ENCODE measurements at regions not wholly inside any gene's neighbourhood (a gene's known extent, or its start where the extent isn't known, plus 50 kb on each side); places are given as distances from the start of the nearest gene placed in this dataset.

DNA sequence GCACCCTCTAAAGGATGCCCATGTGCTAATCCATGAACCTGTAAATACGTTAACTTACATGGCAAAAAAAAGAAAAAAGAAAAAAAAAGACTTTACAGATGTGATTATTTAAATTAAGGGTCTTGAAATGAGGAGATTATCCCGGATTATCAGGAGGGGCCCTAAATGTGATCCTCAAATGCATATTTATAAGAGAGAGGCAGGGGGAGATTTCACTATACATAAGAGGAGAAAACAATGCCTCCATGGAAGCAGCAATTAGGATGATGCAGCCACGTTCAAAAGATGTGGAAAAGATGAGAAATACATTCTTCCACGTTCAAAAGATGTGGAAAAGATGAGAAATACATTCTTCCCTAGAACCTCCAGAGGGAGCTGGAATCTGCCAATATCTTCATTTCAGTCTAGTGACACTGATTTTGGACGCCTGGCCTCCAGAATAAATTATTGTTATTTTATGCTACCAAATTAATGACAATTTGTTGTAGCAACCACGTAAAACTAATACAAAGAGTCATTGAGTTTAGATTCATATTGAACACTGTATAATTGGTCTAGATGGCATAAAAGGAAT is 328.4 kb upstream of the GNAI1 start:
- Histone ChIP-seq H3K36me3 (ENCODE audit: control insufficient read depth in 5 of 5, insufficient read depth in 5 of 5, low read length in 5 of 5) (no peaks in the 10 kb centered on the region), H3K4me3 (ENCODE audit: low read depth in 1 of 5, low read length in 5 of 5) (no peak overlapping the region), H3K9me3 (ENCODE audit: control insufficient read depth in 5 of 5, low read length in 5 of 5) (no peaks in the 10 kb centered on the region), H3K4me1 (ENCODE audit: control insufficient read depth in 5 of 5, insufficient read depth in 5 of 5, low read length in 5 of 5) (peaks cover 0 to 2% (median 0%) of the 10 kb centered on the region in 5 donors), H3K9ac (ENCODE audit: low read length in 5 of 5) (no peak overlapping the region), H3K27ac (ENCODE audit: low read depth, low read length) (no peak overlapping the region), H3K27me3 (ENCODE audit: control insufficient read depth in 5 of 5, insufficient read depth in 4 of 5, low read length in 5 of 5) (no peaks in the 10 kb centered on the region)

DNA sequence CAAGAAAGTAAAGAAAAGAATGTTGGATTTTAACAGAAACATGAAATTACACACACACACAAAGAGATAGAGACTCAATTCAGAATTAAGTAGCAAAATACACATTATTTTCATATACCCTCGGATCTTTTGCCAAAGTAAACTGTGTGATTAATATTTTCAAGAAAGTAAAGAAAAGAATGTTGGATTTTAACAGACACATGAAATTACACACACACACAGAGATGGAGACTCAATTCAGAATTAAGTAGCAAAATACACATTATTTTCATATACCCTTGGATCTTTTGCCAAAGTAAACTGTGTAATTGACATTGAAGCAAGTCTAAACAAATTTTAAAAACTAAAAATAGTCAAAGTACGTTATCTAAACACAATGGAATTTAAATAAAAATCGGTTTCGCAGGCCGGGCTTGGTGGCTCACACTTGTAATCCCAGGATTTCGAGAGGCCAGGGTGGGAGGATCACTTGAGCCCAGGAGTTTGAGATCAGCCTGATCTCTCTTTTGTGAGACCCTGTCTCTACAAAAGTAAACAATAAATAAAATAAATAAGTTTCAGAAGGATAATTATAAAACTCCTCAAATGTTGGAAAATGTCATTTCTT is 337.3 kb upstream of the MAGI2 start:
- no peaks in the 10 kb centered on the region for H3K27me3 ChIP-seq (ENCODE audit: control insufficient read depth in 5 of 5, insufficient read depth in 4 of 5, low read length in 5 of 5)
- no peak overlapping the region for H3K9ac ChIP-seq (ENCODE audit: low read length in 5 of 5)
- H3K27ac ChIP-seq (ENCODE audit: low read depth, low read length): no peak overlapping the region
- peaks cover 0 to 3% (median 0%) of the 10 kb centered on the region in 5 donors for H3K4me1 ChIP-seq (ENCODE audit: control insufficient read depth in 5 of 5, insufficient read depth in 5 of 5, low read length in 5 of 5)
- H3K9me3 ChIP-seq (ENCODE audit: control insufficient read depth in 5 of 5, low read length in 5 of 5): no peaks in the 10 kb centered on the region
- no peak overlapping the region for H3K4me3 ChIP-seq (ENCODE audit: low read depth in 1 of 5, low read length in 5 of 5)
- H3K36me3 ChIP-seq (ENCODE audit: control insufficient read depth in 5 of 5, insufficient read depth in 5 of 5, low read length in 5 of 5): no peaks in the 10 kb centered on the region

DNA sequence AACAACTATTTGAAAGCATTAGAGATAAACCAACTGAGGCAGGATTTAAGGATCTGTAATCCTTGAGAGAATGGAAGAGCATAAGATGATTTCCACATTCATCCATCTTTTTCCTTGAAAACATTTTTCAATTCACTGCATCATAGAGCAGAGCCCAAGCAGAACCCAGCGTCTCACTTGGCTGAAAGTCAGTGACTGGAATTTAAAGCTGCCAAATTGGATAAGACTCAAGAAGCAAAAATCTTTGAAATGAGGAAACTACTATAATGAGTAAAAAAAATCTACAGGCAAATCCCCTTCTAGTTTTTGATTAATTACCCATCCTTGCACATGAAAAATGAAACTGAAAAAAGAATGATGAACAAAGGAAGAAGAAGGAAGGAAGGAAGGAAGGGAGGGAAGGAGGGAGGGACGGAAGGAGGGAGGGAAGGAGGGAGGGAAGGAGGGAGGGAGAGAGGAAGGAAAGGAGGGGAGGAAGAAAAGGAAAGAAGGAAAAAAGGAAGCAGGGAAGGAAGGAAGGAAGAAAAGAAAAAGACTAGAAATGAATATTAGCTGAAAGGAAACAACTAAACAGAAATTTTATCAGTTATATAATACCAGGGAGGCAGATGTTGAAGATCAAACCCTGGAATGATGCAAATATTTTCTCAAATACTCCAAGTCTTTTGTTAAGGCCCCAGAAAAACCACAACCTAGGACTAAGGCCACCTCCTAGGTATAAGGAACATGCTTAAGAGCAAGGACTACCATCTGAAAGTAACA is 336.3 kb upstream of the MAGI2 start:
- no peak overlapping the region for H3K9ac ChIP-seq (ENCODE audit: low read length in 5 of 5)
- peaks cover 0 to 3% (median 0%) of the 10 kb centered on the region in 5 donors for H3K4me1 ChIP-seq (ENCODE audit: control insufficient read depth in 5 of 5, insufficient read depth in 5 of 5, low read length in 5 of 5)
- no peaks in the 10 kb centered on the region for H3K27me3 ChIP-seq (ENCODE audit: control insufficient read depth in 5 of 5, insufficient read depth in 4 of 5, low read length in 5 of 5)
- H3K4me3 ChIP-seq (ENCODE audit: low read depth in 1 of 5, low read length in 5 of 5): no peak overlapping the region
- no peaks in the 10 kb centered on the region for H3K36me3 ChIP-seq (ENCODE audit: control insufficient read depth in 5 of 5, insufficient read depth in 5 of 5, low read length in 5 of 5)
- no peaks in the 10 kb centered on the region for H3K9me3 ChIP-seq (ENCODE audit: control insufficient read depth in 5 of 5, low read length in 5 of 5)
- no peak overlapping the region for H3K27ac ChIP-seq (ENCODE audit: low read depth, low read length)

DNA sequence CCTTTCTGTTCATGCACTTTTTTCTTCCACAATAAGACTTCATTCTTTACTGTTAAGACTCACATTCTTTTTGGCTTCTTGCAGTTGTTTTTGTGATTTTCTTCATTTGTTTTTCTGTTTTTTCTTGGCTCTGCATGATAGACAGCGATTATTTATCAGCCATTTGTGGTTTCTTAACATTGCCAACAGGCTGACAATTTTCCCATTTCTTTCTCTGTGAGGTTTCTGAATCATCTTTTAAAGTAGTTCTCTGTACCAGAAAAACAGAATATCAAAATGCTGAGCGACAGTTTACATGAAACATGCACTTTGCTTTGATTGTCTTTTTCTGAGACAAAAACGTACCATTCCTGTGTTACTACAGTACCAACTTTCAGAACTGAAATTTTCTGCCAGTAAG is 334.2 kb upstream of the MAGI2 start:
- no peak overlapping the region for H3K27ac ChIP-seq (ENCODE audit: low read depth, low read length)
- H3K9me3 ChIP-seq (ENCODE audit: control insufficient read depth in 5 of 5, low read length in 5 of 5): peaks cover 0 to 3% (median 0%) of the 10 kb centered on the region in 5 donors
- no peak overlapping the region for H3K9ac ChIP-seq (ENCODE audit: low read length in 5 of 5)
- H3K27me3 ChIP-seq (ENCODE audit: control insufficient read depth in 5 of 5, insufficient read depth in 4 of 5, low read length in 5 of 5): no peaks in the 10 kb centered on the region
- no peak overlapping the region for H3K4me3 ChIP-seq (ENCODE audit: low read depth in 1 of 5, low read length in 5 of 5)
- peaks cover 0 to 3% (median 0%) of the 10 kb centered on the region in 5 donors for H3K4me1 ChIP-seq (ENCODE audit: control insufficient read depth in 5 of 5, insufficient read depth in 5 of 5, low read length in 5 of 5)
- H3K36me3 ChIP-seq (ENCODE audit: control insufficient read depth in 5 of 5, insufficient read depth in 5 of 5, low read length in 5 of 5): no peaks in the 10 kb centered on the region

DNA sequence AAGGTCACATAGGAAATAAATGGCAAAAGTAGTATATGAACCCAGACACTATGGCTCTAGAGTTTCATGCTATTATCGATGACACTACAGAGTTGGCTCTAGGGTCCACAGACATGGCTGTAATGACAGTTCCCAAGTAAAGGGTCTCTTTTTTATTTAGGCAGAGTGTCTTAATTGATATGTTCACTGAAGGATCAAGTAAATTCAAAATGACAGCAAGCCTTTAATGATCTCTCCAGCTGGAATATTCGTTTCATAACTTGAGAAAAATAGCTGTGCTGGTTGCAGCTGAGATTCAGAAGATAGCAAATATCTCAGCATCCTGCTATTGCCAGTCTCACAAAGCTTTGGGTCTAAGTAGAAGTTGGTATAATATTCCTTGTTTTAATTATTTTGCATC is 333.6 kb upstream of the MAGI2 start:
- no peak overlapping the region for H3K4me3 ChIP-seq (ENCODE audit: low read depth in 1 of 5, low read length in 5 of 5)
- no peak overlapping the region for H3K9ac ChIP-seq (ENCODE audit: low read length in 5 of 5)
- H3K9me3 ChIP-seq (ENCODE audit: control insufficient read depth in 5 of 5, low read length in 5 of 5): peaks cover 0 to 3% (median 0%) of the 10 kb centered on the region in 5 donors
- H3K27me3 ChIP-seq (ENCODE audit: control insufficient read depth in 5 of 5, insufficient read depth in 4 of 5, low read length in 5 of 5): no peaks in the 10 kb centered on the region
- H3K4me1 ChIP-seq (ENCODE audit: control insufficient read depth in 5 of 5, insufficient read depth in 5 of 5, low read length in 5 of 5): peaks cover 0 to 3% (median 0%) of the 10 kb centered on the region in 5 donors
- H3K27ac ChIP-seq (ENCODE audit: low read depth, low read length): no peak overlapping the region
- H3K36me3 ChIP-seq (ENCODE audit: control insufficient read depth in 5 of 5, insufficient read depth in 5 of 5, low read length in 5 of 5): no peaks in the 10 kb centered on the region

DNA sequence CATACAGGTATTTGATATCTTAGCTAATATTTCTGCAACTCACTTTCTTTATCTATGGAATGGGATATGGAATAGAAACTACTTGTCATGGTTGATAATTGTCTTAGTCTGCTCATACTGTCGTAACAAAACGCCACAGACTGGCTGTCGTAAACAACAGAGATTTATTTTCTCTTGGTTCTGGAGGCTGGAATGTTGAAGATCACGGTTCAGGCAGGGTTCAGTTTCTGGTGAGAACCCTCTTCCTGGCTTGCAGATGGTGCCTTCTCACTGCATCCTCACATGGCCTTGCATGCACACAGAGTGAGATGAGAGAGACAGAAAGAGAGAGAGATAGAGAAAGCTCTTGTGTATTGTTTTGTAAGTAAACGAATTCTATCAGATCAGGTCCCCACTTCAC is 332.7 kb upstream of the MAGI2 start:
- H3K9ac ChIP-seq (ENCODE audit: low read length in 5 of 5): no peak overlapping the region
- no peak overlapping the region for H3K27ac ChIP-seq (ENCODE audit: low read depth, low read length)
- H3K4me1 ChIP-seq (ENCODE audit: control insufficient read depth in 5 of 5, insufficient read depth in 5 of 5, low read length in 5 of 5): peaks cover 0 to 3% (median 0%) of the 10 kb centered on the region in 5 donors
- no peaks in the 10 kb centered on the region for H3K36me3 ChIP-seq (ENCODE audit: control insufficient read depth in 5 of 5, insufficient read depth in 5 of 5, low read length in 5 of 5)
- H3K9me3 ChIP-seq (ENCODE audit: control insufficient read depth in 5 of 5, low read length in 5 of 5): peaks cover 0 to 3% (median 0%) of the 10 kb centered on the region in 5 donors
- H3K27me3 ChIP-seq (ENCODE audit: control insufficient read depth in 5 of 5, insufficient read depth in 4 of 5, low read length in 5 of 5): no peaks in the 10 kb centered on the region
- H3K4me3 ChIP-seq (ENCODE audit: low read depth in 1 of 5, low read length in 5 of 5): no peak overlapping the region

DNA sequence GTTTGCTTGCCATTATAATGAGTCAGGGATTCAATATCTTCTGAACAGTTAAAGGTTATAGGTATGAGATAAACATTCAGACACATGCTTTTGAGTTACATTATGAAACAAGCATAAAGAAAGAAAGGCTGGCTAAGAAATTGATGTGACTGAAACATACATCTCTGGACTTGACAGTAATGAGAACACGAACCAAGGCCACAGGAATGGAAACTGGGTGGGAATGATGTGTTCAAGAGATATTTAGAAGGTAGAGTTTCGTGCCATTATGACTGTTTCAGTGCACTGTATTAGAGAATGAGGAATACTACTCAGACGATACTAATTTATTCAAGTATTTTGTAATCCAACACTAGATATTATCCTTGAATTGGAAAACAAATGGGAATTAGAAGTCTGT is 332.1 kb upstream of the MAGI2 start:
- no peak overlapping the region for H3K9ac ChIP-seq (ENCODE audit: low read length in 5 of 5)
- H3K4me3 ChIP-seq (ENCODE audit: low read depth in 1 of 5, low read length in 5 of 5): no peak overlapping the region

DNA sequence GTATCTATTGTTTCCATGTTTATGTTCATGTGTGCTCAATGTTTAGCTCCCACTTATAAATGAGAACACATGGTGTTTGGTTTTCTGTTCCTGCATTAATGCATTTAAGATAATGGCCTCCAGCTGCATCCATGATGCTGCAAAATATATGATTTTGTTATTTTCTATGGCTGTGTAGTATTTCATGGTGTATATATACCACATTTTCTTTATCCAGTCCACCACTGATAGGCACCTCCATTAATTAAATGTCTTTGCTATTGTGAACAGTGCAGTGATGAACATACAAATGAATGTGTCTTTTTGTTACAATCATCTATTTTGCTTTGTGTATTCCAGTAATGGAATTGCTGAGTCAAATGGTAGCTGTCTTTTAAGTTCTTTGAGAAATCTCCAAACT is 329.4 kb upstream of the MAGI2 start:
- H3K4me3 ChIP-seq (ENCODE audit: low read depth in 1 of 5, low read length in 5 of 5): no peak overlapping the region
- peaks cover 0 to 5% (median 0%) of the 10 kb centered on the region in 5 donors for H3K4me1 ChIP-seq (ENCODE audit: control insufficient read depth in 5 of 5, insufficient read depth in 5 of 5, low read length in 5 of 5)
- peaks cover 0 to 3% (median 0%) of the 10 kb centered on the region in 5 donors for H3K9me3 ChIP-seq (ENCODE audit: control insufficient read depth in 5 of 5, low read length in 5 of 5)
- H3K36me3 ChIP-seq (ENCODE audit: control insufficient read depth in 5 of 5, insufficient read depth in 5 of 5, low read length in 5 of 5): no peaks in the 10 kb centered on the region
- no peak overlapping the region for H3K27ac ChIP-seq (ENCODE audit: low read depth, low read length)
- no peak overlapping the region for H3K9ac ChIP-seq (ENCODE audit: low read length in 5 of 5)
- H3K27me3 ChIP-seq (ENCODE audit: control insufficient read depth in 5 of 5, insufficient read depth in 4 of 5, low read length in 5 of 5): no peaks in the 10 kb centered on the region

More for the DNA sequence above, 332.1 kb upstream of the MAGI2 start:
- H3K27me3 ChIP-seq (ENCODE audit: control insufficient read depth in 5 of 5, insufficient read depth in 4 of 5, low read length in 5 of 5): no peaks in the 10 kb centered on the region
- peaks cover 0 to 3% (median 0%) of the 10 kb centered on the region in 5 donors for H3K9me3 ChIP-seq (ENCODE audit: control insufficient read depth in 5 of 5, low read length in 5 of 5)
- H3K4me1 ChIP-seq (ENCODE audit: control insufficient read depth in 5 of 5, insufficient read depth in 5 of 5, low read length in 5 of 5): peaks cover 0 to 3% (median 0%) of the 10 kb centered on the region in 5 donors
- H3K36me3 ChIP-seq (ENCODE audit: control insufficient read depth in 5 of 5, insufficient read depth in 5 of 5, low read length in 5 of 5): no peaks in the 10 kb centered on the region
- H3K27ac ChIP-seq (ENCODE audit: low read depth, low read length): no peak overlapping the region

DNA sequence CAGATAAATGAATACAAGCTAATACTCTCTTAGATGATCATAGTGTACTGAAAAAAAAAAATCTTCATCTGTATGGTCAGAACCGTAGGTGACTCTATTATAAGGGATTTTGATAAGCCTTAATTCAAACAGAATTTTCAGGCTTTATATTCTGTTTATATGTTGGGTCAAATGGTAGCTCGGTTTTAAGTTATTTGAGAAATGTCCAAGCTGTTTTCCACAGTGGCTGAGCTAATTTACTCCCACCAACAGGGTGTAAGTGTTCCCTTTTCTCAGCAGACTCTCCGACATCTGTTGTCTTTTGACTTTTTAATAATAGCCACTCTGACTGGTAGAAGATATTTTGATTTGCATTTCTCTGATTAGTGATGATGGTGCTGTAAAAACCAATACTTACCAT is 328.8 kb upstream of the MAGI2 start:
- Histone ChIP-seq H3K36me3 (ENCODE audit: control insufficient read depth in 5 of 5, insufficient read depth in 5 of 5, low read length in 5 of 5) (no peaks in the 10 kb centered on the region), H3K9ac (ENCODE audit: low read length in 5 of 5) (no peak overlapping the region), H3K4me3 (ENCODE audit: low read depth in 1 of 5, low read length in 5 of 5) (no peak overlapping the region), H3K27ac (ENCODE audit: low read depth, low read length) (no peak overlapping the region), H3K27me3 (ENCODE audit: control insufficient read depth in 5 of 5, insufficient read depth in 4 of 5, low read length in 5 of 5) (no peaks in the 10 kb centered on the region), H3K9me3 (ENCODE audit: control insufficient read depth in 5 of 5, low read length in 5 of 5) (peaks cover 0 to 3% (median 0%) of the 10 kb centered on the region in 5 donors), H3K4me1 (ENCODE audit: control insufficient read depth in 5 of 5, insufficient read depth in 5 of 5, low read length in 5 of 5) (peaks cover 0 to 5% (median 0%) of the 10 kb centered on the region in 5 donors)

DNA sequence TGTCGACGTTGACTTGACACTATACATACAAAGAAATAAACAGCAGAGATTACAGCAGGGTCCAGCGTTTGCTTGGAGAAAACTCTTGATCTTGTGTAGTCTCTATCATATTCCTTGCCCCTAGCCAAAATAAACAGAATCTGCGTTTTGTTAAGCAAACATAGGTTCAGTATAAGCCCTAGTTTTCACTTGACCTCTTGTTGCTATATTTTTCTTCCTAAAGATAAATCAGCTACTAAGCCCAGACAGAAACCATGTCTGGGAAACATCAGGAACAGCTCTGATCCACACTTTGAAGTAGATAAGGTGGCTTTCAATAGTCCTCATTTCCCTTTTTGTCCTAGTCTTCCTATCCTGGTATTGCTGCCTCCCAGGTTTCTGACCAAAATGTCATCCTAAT is 328.2 kb upstream of the MAGI2 start:
- no peak overlapping the region for H3K27ac ChIP-seq (ENCODE audit: low read depth, low read length)
- no peak overlapping the region for H3K9ac ChIP-seq (ENCODE audit: low read length in 5 of 5)
- no peak overlapping the region for H3K4me3 ChIP-seq (ENCODE audit: low read depth in 1 of 5, low read length in 5 of 5)
- peaks cover 0 to 3% (median 0%) of the 10 kb centered on the region in 5 donors for H3K9me3 ChIP-seq (ENCODE audit: control insufficient read depth in 5 of 5, low read length in 5 of 5)
- no peaks in the 10 kb centered on the region for H3K27me3 ChIP-seq (ENCODE audit: control insufficient read depth in 5 of 5, insufficient read depth in 4 of 5, low read length in 5 of 5)
- no peaks in the 10 kb centered on the region for H3K36me3 ChIP-seq (ENCODE audit: control insufficient read depth in 5 of 5, insufficient read depth in 5 of 5, low read length in 5 of 5)
- peaks cover 0 to 5% (median 0%) of the 10 kb centered on the region in 5 donors for H3K4me1 ChIP-seq (ENCODE audit: control insufficient read depth in 5 of 5, insufficient read depth in 5 of 5, low read length in 5 of 5)

Data from subcutaneous abdominal adipose tissue (tissue), 5 donors.